ENCODE measurements at regions not wholly inside any gene's neighbourhood (a gene's known extent, or its start where the extent isn't known, plus 50 kb on each side); places are given as distances from the start of the nearest gene placed in this dataset.

DNA sequence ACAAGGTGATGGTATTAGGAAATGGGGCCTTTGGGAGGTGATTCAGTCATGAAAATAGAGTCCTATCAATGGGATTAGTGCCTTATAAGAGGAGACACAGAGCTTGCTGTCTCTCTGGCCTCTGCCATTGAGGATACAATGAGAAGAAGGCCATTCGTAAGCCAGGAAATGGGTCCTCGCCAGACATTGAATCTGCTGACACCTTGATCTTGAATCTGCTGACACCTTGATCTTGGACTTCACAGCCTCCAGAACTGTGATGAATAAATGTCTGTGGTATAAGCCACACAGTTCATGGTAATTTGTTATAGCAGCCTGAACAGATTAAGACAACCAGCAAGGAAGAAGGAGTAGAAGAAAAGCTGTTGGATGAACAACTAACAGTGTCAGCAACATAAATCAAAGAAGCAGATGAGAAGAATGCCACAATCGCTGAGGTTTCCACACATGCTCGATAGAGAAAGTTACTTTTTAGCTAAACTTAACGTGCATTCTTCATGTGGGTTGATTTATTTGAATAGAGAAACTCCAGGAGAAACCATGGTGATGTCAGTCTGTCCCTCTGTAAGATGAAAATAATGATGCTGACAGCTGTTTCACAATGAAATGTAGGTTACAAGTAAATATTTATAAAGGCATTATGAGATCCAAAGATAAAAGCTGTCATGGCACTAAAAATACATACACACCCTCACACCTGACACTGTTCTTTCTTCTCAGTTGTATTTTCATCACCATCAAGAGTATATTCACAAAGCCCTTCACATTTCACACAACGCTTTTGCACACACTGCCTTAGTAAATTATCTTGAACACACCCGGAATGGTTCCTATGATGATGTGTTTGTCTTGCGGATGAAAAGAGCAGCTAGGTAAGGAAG, 153.7 kb upstream of the NCK2 start:
- Mint-ChIP-seq H3K4me1 (peaks cover 12% of the 10 kb centered on the region), H3K27ac (no peak overlapping the region), H3K27me3 (ENCODE audit: low read depth, poor library complexity) (peaks cover 9% of the 10 kb centered on the region), H3K4me3 (no peak overlapping the region), H3K36me3 (ENCODE audit: low read depth) (no peaks in the 10 kb centered on the region), H3K9me3 (peaks cover 29% of the 10 kb centered on the region)
- TF ChIP-seq, protein P1, sequence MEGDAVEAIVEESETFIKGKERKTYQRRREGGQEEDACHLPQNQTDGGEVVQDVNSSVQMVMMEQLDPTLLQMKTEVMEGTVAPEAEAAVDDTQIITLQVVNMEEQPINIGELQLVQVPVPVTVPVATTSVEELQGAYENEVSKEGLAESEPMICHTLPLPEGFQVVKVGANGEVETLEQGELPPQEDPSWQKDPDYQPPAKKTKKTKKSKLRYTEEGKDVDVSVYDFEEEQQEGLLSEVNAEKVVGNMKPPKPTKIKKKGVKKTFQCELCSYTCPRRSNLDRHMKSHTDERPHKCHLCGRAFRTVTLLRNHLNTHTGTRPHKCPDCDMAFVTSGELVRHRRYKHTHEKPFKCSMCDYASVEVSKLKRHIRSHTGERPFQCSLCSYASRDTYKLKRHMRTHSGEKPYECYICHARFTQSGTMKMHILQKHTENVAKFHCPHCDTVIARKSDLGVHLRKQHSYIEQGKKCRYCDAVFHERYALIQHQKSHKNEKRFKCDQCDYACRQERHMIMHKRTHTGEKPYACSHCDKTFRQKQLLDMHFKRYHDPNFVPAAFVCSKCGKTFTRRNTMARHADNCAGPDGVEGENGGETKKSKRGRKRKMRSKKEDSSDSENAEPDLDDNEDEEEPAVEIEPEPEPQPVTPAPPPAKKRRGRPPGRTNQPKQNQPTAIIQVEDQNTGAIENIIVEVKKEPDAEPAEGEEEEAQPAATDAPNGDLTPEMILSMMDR (IDR thresholded peaks at IDR 0.05) = no peak
- no peak for DNase-seq

DNA sequence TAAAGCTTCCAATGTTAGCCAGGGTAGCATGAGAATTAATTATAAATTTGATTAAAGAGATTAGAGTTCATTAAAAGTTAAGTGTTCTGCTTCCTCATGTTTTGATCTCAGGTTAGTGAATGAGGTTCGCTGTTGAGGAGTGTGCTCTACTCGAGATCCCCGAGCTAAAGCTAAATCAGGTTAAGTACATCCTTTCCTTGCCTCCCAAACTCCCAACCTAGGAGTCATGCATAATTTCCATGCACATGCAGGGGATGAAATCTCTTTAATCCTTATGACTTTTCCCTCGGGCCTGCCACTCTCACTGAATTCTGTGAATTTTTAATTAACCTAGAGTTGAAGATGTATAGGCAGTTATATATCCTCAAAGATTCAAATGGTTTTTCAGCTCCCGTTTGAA, 156.1 kb upstream of the NCK2 start:
- no peak for DNase-seq
- Mint-ChIP-seq H3K27me3 (ENCODE audit: low read depth, poor library complexity) (peaks cover 13% of the 10 kb centered on the region), H3K27ac (no peak overlapping the region), H3K9me3 (peaks cover 39% of the 10 kb centered on the region), H3K36me3 (ENCODE audit: low read depth) (no peaks in the 10 kb centered on the region), H3K4me3 (no peak overlapping the region), H3K4me1 (peaks cover 27% of the 10 kb centered on the region)
- TF ChIP-seq, protein P1 (IDR thresholded peaks at IDR 0.05) = no peak

DNA sequence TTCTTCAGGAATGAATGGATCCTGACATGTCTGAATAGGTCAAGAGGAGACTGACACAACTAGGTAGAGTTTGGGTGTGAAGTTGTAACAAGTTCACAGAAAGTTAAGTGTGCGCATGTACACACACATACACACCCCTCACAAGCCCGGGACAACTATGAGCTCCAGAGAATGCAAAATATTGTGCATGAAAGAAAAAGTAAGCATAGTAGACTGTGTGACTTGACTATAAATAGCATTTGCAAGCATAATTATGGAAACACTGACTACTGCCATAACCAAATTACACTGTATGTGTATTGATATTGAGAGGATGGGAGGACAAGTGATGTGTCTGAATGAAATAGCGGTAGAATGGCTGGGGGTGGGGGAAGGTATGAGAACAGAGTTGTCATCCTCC, 157.1 kb upstream of the NCK2 start:
- peaks cover 19% of the 10 kb centered on the region for H3K4me1 Mint-ChIP-seq
- TF ChIP-seq, protein P1 (IDR thresholded peaks at IDR 0.05) = no peak

DNA sequence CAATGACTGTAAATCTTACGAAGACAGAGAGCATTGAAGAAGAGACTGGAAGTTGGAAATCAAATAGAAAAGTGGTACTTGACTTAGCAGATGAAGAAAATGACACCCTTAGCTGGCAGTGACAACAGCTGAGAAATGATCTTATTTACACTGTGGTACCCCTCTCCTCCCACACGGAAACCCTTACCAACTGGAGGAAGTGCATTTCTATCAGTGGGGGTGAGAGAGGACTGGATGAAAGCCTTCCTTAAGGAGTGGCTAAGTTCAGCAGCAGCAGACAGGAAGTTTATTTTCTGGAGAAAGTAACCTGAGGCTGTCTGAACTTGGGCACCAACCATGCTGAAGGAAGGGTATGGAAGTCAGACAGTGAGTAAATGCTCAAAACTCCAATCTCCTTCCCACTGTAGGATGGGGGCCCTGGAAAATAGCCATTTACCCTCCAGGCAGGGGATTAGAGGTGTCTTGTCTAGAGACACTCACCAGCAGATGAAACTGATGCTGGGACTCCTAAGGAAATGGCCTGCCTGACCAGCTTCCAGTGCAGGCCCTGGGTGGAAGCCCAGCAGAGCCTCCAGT, 160.2 kb upstream of the NCK2 start:
- TF ChIP-seq, protein P1 (IDR thresholded peaks at IDR 0.05) = no peak
- no peak for DNase-seq
- H3K4me1 Mint-ChIP-seq = peaks cover 15% of the 10 kb centered on the region
- H3K27me3 Mint-ChIP-seq (ENCODE audit: low read depth, poor library complexity) = peaks cover 12% of the 10 kb centered on the region
- H3K36me3 Mint-ChIP-seq (ENCODE audit: low read depth) = no peaks in the 10 kb centered on the region
- H3K27ac Mint-ChIP-seq = peak overlapping the region; percentile 25
- no peak overlapping the region for H3K4me3 Mint-ChIP-seq
- peaks cover 33% of the 10 kb centered on the region for H3K9me3 Mint-ChIP-seq

More for the DNA sequence above, 157.1 kb upstream of the NCK2 start:
- Mint-ChIP-seq H3K27ac (no peak overlapping the region), H3K27me3 (ENCODE audit: low read depth, poor library complexity) (peaks cover 13% of the 10 kb centered on the region), H3K9me3 (peaks cover 39% of the 10 kb centered on the region), H3K36me3 (ENCODE audit: low read depth) (no peaks in the 10 kb centered on the region), H3K4me3 (no peak overlapping the region)
- no peak for DNase-seq

DNA sequence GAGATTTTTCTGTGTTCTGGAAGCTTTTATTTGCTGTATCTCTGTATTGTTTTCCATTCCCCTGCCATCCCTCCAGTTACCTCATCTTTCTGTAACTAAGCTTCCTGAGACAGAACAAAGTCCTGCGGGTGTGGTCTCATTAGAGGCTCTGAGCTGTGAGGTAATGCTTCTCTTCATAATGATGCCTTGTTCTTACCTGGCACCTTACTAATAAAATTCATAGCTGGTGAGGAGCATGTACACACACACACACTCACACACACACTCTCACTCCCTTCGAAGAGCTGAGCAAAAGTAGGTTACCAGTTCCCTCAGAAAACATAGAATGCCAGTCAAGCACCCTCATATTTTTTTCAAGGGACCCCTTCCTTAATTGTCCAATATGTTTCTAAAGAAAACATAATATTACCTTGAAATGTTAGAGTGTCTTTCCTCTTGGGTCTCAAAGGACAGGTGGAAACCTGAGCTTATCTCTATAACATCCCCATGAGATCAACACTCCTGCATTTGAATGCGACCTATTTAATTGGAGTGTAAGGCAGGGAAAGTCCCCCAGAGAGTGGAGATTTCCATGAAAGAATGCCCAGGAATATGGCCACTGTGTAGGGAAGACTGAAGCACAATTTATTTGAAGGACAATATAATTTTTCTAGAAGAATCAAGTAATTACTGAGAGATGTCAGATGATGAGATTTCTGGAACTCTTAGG, 161.6 kb upstream of the NCK2 start:
- H3K27me3 Mint-ChIP-seq (ENCODE audit: low read depth, poor library complexity) = peaks cover 10% of the 10 kb centered on the region
- no peak overlapping the region for H3K4me3 Mint-ChIP-seq
- peaks cover 21% of the 10 kb centered on the region for H3K9me3 Mint-ChIP-seq
- H3K27ac Mint-ChIP-seq = no peak overlapping the region
- TF ChIP-seq, protein P1 (IDR thresholded peaks at IDR 0.05) = no peak
- H3K36me3 Mint-ChIP-seq (ENCODE audit: low read depth) = no peaks in the 10 kb centered on the region
- H3K4me1 Mint-ChIP-seq = peaks cover 15% of the 10 kb centered on the region
- no peak for DNase-seq

Data from nephron progenitor cell (in vitro differentiated cells).